GM12872 (cell line): ENCODE measurements at regions not wholly inside any gene's neighbourhood (a gene's known extent, or its start where the extent isn't known, plus 50 kb on each side); places are given as distances from the start of the nearest gene placed in this dataset.

ENCODE experiments used
- TF ChIP-seq, protein P1 (sequence below): IDR thresholded peaks from 3 replicates; pipeline ENCODE4 v1.5.1; 2011; ENCODE audit warnings: low read depth, mild to moderate bottlenecking, low read length, moderate library complexity; ENCODE audit not compliant: insufficient read depth

DNA sequence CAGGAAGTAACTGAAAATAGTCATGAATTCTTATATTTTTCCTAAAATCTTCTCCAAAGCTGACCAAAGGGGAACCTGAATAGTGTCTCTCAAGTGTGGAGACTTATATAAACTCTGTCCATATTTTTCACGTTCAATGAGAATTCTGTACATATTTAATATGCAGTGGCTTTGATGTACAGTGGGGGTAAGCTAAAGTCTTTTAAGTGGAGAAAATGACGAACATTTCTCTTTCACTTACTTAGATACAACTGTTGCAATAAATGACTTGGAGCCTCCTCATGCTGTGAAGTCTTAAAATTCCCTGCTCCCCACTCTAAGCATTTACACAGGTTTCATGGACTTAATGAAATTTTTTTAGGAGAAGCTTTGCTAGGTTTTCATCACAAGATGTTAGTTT, 1196.7 kb downstream of the EFNB2 start:
- TF ChIP-seq, protein P1, sequence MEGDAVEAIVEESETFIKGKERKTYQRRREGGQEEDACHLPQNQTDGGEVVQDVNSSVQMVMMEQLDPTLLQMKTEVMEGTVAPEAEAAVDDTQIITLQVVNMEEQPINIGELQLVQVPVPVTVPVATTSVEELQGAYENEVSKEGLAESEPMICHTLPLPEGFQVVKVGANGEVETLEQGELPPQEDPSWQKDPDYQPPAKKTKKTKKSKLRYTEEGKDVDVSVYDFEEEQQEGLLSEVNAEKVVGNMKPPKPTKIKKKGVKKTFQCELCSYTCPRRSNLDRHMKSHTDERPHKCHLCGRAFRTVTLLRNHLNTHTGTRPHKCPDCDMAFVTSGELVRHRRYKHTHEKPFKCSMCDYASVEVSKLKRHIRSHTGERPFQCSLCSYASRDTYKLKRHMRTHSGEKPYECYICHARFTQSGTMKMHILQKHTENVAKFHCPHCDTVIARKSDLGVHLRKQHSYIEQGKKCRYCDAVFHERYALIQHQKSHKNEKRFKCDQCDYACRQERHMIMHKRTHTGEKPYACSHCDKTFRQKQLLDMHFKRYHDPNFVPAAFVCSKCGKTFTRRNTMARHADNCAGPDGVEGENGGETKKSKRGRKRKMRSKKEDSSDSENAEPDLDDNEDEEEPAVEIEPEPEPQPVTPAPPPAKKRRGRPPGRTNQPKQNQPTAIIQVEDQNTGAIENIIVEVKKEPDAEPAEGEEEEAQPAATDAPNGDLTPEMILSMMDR = no peak

DNA sequence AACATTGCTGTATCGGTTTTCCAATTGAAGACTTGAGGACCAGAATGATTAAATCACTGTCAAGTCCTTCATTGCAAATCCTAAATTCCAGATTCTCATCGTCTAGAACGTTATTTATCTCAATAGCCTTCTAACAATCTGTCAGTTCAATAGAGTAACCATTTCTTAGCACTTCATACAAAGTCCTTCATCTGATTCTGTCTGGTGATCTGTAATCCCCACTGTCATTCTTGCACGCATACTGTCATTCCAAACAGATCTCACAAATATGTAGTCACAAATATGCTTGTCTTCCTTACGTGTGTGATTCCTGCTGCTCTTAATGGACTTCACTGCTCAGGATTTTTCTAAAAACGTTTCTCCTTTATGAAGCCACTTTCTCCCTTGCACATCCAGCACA, 1197.5 kb downstream of the EFNB2 start:
- TF ChIP-seq, protein P1 = no peak

GRCh38 chr13:105336706-105337576, 1198.5 kb downstream of the EFNB2 start:
- TF ChIP-seq, protein P1 = no peak

DNA sequence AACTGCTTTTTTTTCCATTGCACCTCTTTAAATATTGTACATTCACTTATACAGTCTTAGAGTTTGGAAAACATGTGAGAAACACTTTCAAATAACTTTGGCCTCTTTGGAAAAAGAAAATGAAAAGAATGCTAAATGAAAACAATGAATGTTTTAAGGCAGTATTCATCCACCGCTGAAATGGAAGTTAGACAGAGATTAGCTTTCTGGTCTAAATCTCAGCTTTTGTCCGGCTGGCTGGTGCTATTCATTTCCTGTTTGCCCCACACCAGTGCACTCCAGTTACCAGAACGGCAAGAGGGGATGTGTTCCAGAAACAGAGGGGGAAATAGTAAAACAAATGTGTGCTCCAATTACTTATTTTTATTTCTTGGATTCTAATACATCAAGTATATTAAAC, 1201.3 kb downstream of the EFNB2 start:
- TF ChIP-seq, protein P1 = no peak

- TF ChIP-seq, protein P1 = no peak
These were observed 1202.0 kb downstream of the EFNB2 start for GRCh38 chr13:105333416-105333815.

DNA sequence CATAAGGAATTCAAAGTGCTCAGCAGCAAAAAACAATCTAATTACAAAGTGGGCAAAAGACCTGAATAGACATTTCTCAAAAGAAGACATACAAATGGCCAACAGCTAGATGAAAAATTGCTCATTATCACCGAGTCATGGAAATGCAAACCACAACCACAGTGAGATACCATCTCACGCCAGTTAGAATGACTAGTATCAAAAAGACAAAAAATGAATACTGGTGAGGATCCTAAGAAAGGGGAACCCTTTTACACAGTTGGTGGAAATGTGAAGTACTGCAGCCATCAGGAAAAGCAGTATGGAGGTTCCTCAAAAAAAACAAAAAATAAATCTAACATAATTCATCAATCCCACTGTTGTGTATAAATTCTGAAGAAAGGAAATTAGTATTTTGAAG, 1206.1 kb downstream of the EFNB2 start:
- TF ChIP-seq, protein P1 = no peak

GRCh38 chr13:105328212-105328611, 1207.2 kb downstream of the EFNB2 start:
- TF ChIP-seq, protein P1 = no peak
